NT2/D1 (cell line): ENCODE measurements at regions not wholly inside any gene's neighbourhood (a gene's known extent, or its start where the extent isn't known, plus 50 kb on each side); places are given as distances from the start of the nearest gene placed in this dataset.

Experiments
- SUZ12 ChIP-seq: IDR thresholded peaks from 2 replicates; pipeline ENCODE4 v1.6.1; 2011; ENCODE audit not compliant: insufficient read length, insufficient read depth; ENCODE audit errors: extremely low read depth
- YY1 ChIP-seq: IDR thresholded peaks from 2 replicates; pipeline ENCODE4 v1.6.1; 2011; ENCODE audit not compliant: insufficient read length, insufficient read depth

DNA sequence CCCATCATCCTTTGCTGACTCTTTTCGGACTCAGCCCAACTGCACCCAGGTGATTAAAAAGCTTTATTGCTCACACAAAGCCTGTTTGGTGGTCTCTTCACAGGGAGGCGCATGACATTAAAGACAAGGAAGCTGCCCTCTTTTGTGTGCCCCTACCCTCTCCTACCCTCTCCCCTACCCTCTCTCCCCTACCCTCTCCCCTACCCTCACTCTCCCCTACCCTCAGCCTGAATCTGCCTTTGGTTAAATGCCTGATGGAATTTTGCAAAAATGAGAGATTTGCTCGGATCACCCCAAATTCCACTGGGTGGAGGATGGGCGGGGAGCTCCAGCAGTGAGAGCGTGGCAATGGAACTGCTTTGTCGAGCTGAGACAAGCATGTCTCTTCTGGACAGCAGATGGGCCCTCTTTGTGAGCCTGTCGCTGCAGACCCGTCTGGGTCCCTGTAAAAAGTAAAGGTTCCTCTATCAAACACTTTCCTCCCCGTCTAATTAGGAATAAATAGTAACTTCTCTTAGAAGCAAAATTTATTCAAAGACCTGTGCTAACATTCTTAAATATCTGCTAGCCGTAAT lies 76.4 kb upstream of the MLN start:
- TF ChIP-seq YY1 (no peak), SUZ12 (no peak)
